ENCODE measurements at regions not wholly inside any gene's neighbourhood (a gene's known extent, or its start where the extent isn't known, plus 50 kb on each side); places are given as distances from the start of the nearest gene placed in this dataset.
"Not testable (repeated sequence)": the region's sequence is repeated elsewhere in the genome, so short reads cannot be mapped to it uniquely, and the experiment has no call there.

- no peak for TF ChIP-seq CTCF (IDR thresholded peaks at IDR 0.05; ENCODE audit: control insufficient read depth, extremely low read depth, insufficient read depth)
- DNase-seq (ENCODE audit: low read depth): no peak
- H3K4me3 ChIP-seq (ENCODE audit: low read depth, low read length): no peak overlapping the region
Measured at GRCh38 chr6:139738801-139739455, 364.5 kb upstream of the CITED2 start.

GRCh38 chr6:139736325-139736906 lies 362.0 kb upstream of the CITED2 start:
- no peak overlapping the region for H3K4me3 ChIP-seq (ENCODE audit: low read depth, low read length)
- TF ChIP-seq CTCF (IDR thresholded peaks at IDR 0.05; ENCODE audit: control insufficient read depth, extremely low read depth, insufficient read depth): no peak

GRCh38 chr6:139732451-139732850 lies 358.0 kb upstream of the CITED2 start:
- no peak for TF ChIP-seq CTCF (IDR thresholded peaks at IDR 0.05; ENCODE audit: control insufficient read depth, extremely low read depth, insufficient read depth)
- DNase-seq (ENCODE audit: low read depth): peak; percentile 33
- H3K4me3 ChIP-seq (ENCODE audit: low read depth, low read length): no peak overlapping the region

More at GRCh38 chr6:139736325-139736906, 362.0 kb upstream of the CITED2 start:
- DNase-seq (ENCODE audit: low read depth): no peak

- H3K4me3 ChIP-seq (ENCODE audit: low read depth, low read length): no peak overlapping the region
- TF ChIP-seq CTCF (IDR thresholded peaks at IDR 0.05; ENCODE audit: control insufficient read depth, extremely low read depth, insufficient read depth): no peak
- no peak for DNase-seq (ENCODE audit: low read depth)
Measured at GRCh38 chr6:139730340-139730974, 356.0 kb upstream of the CITED2 start.

GRCh38 chr6:139728876-139729427 lies 354.5 kb upstream of the CITED2 start:
- DNase-seq (ENCODE audit: low read depth): no peak
- no peak for TF ChIP-seq CTCF (IDR thresholded peaks at IDR 0.05; ENCODE audit: control insufficient read depth, extremely low read depth, insufficient read depth)
- no peak overlapping the region for H3K4me3 ChIP-seq (ENCODE audit: low read depth, low read length)

- DNase-seq (ENCODE audit: low read depth); H3K4me3 ChIP-seq (ENCODE audit: low read depth, low read length): not testable (repeated sequence)
Measured at GRCh38 chr6:139726272-139726671, 351.8 kb upstream of the CITED2 start.

GRCh38 chr6:139722530-139722929 lies 348.1 kb upstream of the CITED2 start:
- no peak overlapping the region for H3K4me3 ChIP-seq (ENCODE audit: low read depth, low read length)
- no peak for DNase-seq (ENCODE audit: low read depth)
- no peak for TF ChIP-seq CTCF (IDR thresholded peaks at IDR 0.05; ENCODE audit: control insufficient read depth, extremely low read depth, insufficient read depth)
